Islet of Langerhans (tissue), 1 donor: ENCODE measurements at regions not wholly inside any gene's neighbourhood (a gene's known extent, or its start where the extent isn't known, plus 50 kb on each side); places are given as distances from the start of the nearest gene placed in this dataset.
"Not testable (repeated sequence)": the region's sequence is repeated elsewhere in the genome, so short reads cannot be mapped to it uniquely, and the experiment has no call there.

Source experiments
- FAIRE-seq: peaks from one replicate; lab custom pipeline; 2011; peaks lifted over from hg19 to GRCh38; lab: Jason Lieb, UNC

DNA sequence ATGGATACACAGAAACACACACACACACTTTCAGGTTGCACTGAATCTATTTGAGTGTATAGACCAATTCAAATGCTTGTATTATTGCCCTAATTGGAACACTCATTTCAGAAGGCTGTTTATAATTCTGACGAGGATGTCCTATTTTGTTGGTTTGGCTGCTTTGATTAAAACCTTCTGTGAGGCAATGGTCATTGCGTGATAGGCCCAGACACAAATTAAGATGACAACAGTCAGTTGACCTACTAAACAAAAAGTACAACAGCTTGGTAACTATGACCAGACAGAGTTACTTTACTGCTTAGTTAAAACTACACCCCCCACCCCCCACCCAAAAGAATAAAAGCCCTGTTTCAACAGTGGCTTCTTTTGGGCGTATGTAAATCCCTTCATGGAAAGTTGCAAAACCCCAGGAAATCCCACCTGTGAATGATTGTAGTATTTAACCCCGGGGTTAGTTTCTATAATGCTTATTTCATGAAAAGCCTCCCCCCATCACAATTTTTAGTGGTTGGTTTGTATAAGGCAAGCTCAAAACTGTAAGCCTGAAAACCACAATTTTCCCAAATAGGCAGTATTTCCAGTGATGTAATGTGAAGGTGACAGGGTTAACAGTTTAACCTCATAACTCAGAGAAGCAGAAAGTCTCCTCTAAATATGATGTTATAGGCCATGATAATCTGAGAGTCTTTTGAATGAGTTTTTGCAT lies 340.8 kb downstream of the FGF10 start:
- FAIRE-seq: no peak

DNA sequence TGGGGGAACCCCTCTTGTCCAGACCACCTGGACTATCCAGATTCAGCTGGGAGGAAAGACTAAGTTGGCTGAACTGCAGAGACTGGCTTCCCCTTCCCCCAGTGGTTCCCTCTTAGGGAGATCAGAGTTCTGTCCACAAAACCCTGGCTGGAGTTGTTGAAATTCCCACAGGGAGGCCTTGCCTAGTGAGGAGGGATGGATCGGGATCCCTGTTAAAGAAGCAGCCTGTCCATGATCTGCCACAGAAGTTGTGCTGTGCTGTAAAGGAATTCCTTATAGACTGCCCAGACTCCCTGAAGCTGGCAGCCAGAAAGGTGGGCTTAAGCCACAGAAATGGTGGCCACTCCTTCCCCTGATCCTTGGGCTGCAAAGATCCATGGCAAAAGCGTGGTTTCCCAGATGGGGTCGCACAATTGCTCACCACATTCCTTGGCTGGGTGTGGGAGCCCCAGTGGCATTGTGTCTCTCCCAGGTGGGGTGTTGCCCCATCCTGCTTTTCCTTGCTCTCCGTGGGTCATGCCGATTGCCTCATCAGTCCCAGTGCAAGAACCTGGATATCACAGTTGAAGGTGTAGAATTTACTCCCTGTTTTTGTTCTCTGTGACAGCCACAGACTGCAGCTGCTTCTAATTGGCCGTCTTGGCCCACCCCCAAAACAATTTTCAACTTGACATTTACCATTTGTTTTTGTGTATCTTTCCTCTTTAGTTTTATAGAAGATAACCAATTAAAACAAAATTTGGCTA lies 342.4 kb downstream of the FGF10 start:
- FAIRE-seq: no peak

DNA sequence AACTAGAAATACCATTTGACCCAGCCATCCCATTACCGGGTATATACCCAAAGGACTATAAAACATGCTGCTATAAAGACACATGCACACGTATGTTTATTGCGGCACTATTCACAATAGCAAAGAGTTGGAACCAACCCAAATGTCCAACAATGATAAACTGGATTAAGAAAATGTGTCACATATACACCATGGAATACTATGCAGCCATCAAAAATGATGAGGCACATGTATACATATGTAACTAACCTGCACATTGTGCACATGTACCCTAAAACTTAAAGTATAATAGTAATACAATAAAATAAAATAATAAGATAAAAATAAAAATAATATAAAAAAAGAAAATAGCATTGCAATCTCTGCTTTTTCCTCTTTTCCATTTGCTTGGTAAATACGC lies 344.7 kb downstream of the FGF10 start:
- not testable (repeated sequence) for FAIRE-seq

DNA sequence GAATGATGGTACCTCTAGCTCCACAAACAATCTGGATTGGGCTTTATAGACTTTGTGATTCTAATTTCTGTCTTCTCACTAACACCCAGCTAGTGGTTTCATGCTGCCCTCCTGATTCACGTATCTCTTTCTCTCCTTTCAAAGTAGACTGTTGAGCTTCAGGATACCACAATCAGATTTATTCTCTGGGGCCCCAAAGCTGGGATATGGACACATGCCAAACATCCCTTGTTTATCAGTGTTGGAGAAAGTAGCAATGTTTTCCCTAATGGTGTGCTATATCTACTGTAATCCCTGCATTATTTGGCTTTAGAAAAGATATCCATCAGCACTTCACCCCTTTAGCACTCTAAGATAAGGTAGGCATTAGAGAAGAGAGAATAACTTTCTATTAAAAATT lies 361.0 kb downstream of the FGF10 start:
- FAIRE-seq: no peak

DNA sequence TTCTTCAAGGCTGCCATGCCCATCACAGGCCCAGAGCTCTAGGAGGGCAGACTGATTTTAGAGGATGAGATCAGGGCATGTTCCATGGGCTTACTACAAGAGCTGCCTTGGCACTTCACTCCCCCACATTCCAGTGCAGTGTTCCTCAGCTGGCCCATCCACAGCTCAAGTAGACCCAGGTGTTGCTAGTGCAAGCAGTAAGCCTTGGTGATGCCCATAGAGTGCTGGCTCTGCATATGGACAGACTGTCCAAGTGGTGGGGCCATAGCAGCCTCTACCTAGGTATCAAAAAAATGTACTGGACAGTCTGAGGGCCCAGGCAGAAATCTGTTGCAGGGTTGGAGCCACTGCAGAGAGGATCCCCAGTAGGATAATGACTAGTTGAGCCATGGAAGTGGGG lies 366.6 kb downstream of the FGF10 start:
- FAIRE-seq: no peak

DNA sequence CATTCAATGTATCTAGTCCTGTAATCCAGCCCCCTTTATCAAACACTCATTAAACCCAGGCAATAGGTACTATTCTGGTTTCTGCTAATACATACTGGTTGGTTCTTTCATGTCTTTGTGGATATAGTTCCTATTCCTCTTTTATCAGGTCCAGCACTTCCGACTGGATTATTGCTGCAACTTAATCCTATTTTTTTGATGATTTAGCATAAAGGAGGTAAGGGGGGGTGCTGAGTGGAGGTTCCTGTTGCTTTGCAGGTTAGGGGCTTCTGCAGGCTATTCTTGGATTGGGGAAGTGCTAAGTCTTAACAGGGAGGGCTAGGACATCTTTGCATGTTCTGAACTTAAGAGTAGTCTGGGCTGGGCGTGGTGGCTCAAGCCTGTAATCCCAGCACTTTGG lies 377.7 kb downstream of the FGF10 start:
- FAIRE-seq: no peak

DNA sequence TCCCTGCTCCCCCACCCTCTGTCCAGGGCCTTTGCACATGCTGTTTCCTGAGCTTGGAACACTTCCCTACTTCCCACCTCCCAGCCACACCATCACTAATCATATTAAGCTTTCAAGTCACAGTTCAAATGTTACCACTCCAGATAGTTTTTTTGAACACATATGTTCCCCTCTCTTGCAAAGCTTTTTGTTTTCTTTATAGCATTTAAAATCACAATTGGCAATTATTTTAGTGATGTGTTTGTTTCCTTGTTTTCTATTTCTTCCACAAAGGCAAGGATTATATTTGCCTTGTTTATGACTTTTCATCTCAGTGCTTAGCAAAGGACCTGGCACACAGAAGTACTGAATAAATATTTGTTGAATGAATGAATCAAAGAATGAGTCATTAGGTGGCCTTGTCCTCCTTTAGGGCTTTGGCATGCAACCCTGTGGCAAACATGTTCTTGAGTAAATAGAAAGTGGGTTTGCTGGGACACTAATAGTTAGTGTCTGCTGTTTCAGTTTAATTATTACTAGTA lies 386.8 kb downstream of the FGF10 start:
- FAIRE-seq: peak; percentile 88

DNA sequence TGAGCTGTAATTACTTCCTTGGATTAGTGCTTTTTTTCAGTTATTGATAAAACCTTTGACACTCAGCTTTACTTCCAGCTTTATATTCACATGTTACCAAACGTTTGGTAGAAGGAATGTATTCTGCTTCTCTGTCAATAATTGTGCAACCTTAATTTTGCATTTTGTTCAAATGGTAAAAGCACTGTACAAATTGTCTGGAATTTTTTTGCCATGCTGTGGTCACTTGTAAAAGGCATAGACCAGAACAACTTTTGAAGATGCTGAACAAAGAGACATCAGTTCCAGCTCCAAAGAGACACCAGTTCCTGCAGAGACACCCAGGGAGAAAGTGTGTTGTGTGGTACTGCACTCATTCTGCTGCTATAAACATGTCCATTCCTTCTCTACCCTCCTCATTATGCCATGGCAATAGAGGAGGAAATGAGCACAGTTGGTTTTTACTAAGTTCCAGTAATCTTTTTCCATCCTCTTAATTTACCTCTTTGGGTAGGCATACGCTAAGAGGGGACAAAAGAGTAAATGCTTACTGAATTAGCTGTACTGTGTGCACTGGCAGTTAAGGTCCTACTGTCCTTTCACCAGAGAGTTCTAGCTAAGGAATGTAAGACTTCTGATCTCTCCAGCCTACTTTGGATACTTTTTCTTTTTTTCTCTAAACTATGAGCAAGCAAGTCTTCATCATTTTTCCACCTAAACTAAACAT lies 387.4 kb downstream of the FGF10 start:
- no peak for FAIRE-seq

DNA sequence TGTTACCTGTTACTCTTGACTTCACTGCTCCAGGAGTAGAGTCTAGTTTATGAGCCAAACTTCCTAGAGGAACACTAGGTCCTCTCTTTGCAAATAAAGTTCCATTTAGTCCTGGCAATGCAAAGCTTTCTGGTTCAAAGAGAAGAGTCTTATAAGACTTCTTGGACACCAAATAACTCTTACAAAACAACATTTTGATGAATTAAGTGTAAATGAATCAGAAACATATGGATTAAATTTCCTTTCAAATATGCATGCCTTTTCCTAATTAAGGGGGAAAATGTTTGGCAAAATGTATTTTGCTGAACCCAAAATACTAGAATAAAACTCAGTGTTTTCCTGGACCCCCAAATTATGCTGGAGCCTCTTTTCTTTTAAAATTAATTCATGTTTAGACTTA lies 388.0 kb downstream of the FGF10 start:
- no peak for FAIRE-seq

DNA sequence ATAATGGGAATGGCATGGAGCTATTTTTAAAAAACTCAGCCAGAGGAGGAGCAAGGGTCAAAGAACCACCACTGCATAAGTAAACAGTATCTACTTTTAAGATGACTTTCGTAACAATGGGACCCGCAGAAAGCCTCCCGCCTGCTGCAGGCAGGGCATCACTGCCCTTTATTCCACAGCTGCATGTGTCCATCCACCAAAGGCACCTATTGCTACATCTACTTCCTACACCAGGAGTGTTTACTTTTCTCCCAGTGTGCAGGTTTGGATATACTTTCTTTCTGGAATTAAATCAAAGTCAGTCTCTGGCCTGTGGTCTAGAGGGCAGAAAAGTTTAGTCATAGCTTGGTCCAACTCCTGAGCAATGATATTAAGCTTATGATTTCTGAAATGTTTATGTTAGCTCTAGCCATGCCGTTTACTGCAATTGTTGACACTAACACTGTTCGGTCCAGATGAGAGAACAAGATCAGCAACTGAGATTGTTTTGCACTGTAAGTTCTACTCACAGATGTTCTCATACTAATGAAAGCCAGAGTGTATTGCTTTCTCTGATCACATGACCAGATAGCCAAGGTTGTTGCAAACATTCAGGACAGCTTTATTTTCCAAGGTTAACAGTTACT lies 391.5 kb downstream of the FGF10 start:
- FAIRE-seq: peak; percentile 41

DNA sequence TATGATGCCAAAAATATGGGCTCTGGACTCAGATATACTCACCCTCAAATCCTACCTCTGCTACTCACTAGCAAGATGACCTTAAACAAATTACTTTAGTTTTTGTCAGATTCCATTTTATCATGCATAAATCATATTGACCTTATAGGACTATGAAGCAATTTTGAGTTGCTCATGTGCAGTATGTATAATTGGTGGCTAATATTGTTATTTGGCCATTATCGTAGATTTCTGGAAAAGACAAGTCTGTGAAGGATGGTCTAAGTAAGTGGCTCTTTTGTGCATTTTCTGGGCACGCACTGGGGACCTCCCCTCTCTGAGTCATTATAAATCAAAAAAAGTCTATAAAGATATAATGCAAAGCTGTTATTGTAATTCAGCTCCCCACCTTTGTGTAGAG lies 393.0 kb downstream of the FGF10 start:
- FAIRE-seq: no peak

DNA sequence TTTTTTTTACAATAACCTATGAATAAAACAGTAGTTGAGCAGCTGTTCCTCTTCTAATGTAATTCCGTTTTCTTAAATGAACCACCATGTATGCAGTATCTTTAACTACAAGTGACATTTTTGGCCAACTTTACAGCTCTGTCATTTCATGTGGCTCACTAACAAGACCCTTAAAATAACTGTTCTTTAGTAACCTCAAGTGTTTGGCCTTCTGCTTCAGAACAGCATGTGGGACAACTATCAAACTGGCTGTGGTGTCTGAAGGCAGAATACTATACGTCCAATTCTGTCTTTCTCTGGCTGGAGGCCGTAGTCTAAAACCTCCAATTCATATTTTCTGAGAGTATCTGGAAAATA lies 391.4 kb downstream of the NNT start:
- FAIRE-seq: no peak

DNA sequence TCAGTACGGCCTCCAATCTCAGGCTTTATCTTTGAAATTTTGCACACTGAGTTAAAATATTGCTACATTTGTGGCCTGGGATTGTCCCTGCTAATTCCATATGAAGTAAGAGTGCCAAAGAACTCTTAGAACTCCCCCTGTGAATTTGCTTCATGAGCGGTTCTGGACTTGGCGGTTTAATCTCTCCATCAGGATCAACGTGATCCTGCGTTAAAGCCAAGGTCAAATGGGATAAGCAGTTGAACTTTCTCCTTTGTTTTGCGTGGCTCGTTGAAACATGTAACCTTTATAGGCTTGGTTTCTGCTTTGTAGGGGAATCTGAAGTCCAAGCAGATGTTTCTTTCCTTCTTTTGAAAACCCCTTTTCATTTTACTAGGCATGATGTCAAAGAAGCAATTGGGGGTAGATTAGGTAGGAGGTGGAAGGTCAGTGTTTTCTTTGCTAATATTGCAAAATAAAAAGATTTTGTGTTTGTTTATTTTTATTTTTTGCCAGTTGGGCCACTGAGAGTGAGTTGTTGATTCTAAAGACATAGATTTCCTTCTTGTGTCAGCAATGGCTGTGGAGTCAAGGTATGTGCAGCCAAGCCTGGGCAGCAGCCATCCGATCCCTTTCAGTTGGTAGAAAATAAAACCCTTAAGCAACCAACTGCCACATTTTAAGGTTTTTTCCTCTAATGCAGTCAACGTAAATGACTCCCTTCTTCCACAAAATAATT lies 390.8 kb downstream of the NNT start:
- no peak for FAIRE-seq

DNA sequence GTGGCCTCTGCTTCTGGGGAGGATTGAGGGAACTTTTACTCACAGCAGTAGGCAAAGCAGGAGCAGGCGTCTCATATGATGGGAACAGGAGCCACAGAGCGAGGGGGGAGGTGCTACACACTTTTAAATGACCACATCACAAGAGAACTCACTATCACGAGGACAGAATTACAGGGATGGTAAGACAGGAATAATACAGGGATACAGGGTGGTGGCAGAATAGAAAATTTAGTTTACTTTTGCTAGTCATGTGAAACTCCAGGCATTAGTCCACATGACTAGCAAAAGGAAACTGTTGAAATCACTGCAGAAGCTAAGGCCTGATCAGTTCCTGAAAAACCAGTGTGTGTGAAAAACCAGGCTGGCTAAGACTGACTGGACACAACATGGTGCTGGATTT lies 382.4 kb downstream of the NNT start:
- no peak for FAIRE-seq

DNA sequence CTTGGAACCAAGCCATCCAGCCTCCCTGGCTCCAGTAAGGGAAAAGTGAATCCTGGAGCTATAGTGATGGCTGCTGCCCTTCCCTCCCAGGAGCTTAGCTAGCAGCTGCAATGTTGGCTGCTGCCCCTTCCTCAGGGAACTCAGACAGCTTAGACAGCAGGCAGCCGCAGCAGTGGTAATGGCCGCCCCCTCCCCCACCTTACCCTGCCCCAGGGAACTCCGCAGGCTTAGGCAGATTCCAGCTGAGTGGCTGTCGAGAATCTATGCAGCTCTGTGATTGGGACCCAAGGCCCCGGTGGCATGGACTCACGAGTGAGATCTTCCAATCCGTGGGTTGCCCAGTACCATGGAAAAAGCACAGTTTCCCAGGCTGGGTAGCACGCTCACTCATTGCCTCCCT lies 378.6 kb downstream of the NNT start:
- no peak for FAIRE-seq

DNA sequence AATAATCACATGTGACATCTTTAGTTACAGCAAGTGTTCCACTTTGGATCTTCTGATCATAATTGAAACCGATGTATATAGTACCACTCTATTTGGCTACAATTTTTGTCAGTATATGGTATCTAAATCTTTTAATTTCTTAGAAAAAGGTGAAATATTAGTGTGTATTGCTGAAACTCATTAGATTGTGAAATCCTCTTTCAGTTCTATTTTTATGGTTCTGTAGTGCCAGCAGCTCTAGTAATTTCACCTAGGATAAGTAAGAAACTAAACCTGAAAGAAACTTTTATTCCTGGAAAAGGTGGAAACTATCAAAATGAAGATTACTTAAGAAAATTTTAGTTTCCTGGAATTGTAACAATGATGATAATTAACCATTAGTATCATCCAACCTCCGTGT lies 370.9 kb downstream of the NNT start:
- no peak for FAIRE-seq

DNA sequence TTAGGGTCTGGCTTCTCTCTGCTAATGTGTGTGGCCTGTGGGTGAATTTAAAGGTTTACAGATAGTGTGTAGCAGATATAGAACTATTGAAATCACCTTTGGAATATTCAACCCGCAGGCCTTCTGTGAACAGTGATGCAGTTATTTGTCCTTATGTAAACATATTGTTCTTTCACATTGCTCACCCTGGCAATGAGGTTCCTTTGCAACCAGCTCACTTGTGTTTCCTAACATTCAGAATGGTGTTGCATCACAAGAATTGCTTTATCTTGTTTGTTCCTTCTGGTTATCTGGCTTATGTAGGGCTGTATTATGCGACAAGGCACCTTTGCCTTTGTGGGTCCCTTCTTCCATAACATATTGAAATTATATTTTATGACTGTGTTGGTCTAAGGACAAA lies 370.3 kb downstream of the NNT start:
- no peak for FAIRE-seq

DNA sequence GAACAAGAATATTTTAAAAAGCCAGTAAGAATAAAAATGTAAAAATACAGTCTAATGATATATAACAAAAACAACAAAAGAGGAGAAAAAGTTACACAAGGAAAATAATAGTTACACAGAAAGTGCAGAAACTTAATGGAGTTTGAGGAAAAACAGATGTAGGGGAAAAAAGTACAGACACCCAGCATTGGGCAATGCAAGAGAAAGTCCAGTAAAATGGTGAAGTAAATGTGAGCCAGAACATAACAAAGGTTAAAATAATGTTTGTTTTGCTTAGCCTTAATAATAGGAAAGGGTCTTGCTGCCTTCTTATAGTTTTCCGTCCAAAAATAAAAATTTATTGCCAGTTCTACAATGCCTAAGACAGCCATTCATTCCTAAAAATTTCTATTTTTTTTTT lies 364.2 kb downstream of the NNT start:
- FAIRE-seq: no peak

DNA sequence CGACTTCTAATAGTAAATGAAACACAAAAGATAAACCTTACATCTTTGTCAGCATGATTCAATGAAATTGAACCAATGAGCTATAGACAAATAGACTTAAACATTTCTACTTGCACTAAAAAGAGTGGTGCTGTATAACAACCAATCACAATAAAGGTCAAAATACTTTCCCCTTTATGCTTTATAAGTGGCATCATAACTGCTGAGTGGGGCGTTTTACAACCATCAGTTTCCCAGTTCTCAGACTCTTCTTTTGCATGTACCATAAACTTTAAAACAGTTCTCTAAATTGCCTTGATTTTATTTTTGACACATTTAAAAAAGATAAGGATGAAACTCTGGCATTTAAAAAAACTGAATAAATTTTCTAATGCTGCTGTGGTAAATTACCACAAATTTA lies 356.2 kb downstream of the NNT start:
- FAIRE-seq: no peak

DNA sequence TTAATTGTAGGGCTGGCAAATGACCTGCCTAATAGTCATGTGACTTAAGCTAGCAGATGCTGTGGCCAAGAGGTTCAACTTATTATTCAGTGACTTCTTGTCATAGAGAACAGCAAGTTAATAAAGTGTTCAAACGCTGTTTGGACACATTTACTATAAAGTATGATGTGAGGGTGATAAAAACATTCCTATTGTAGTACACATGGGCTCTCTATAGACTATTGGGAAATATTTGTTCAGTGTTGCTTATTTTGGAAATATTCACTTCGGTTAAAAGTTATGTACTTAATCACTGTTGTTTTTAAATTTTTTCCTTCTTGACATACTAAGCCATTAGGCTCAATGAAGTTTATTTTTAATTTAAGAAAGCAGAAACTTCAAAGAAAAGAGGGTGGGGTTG lies 345.0 kb downstream of the NNT start:
- no peak for FAIRE-seq

DNA sequence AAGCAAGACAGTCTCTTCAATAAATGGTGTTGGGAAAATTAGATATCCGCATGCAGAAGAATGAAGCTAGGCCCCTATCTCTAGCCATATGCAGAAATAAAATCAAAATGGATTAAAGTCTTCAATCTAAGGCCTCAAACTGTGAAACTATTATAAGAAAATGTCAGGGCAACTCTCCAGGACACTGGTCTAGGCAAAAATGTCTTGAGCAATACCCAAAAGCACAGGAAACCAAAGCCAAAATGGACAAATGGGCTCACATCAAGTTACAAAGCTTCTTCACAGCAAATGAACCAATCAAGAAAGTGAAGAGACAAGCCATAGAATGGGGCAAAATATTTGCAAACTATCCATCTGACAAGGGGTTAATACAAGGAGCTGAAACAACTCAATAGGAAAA lies 338.8 kb downstream of the NNT start:
- no peak for FAIRE-seq

DNA sequence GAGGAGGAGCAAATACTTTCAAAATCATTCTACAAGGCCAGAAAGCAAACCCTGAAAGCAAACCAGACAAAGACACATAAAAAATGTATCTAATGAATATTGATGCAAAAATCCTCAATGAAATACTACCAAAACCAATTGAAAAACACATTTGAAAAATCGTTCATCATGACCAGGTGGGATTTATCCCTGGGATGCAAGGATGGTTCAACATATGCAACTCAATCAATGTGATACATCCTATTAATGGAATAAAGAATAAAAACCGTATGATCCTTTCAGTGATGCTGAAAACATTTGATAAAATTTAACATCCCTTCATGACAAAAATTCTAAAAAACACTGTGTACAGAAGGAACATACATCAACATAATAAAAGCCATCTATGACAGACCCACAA lies 337.6 kb downstream of the NNT start:
- FAIRE-seq: no peak
